ENCODE measurements at regions not wholly inside any gene's neighbourhood (a gene's known extent, or its start where the extent isn't known, plus 50 kb on each side); places are given as distances from the start of the nearest gene placed in this dataset.
A peak's percentile ranks its signal among the peaks of the same experiment; 100 is the strongest.

- Mint-ChIP-seq H3K27ac (no peak overlapping the region), H3K27me3 (ENCODE audit: insufficient read depth, low read depth, poor library complexity) (peaks cover 4% of the 10 kb centered on the region), H3K4me1 (peaks cover 13% of the 10 kb centered on the region), H3K9me3 (peaks cover 9% of the 10 kb centered on the region), H3K4me3 (no peak overlapping the region), H3K36me3 (ENCODE audit: low read depth) (peaks cover 9% of the 10 kb centered on the region; the same call in 2 of the 3 replicates)
- Histone ChIP-seq H3K9me2 (ENCODE audit: insufficient read depth) (no peaks in the 10 kb centered on the region; the same call in 1 of the 2 replicates), H3F3A (replicated peaks; ENCODE audit: low read depth) (no peaks in the 10 kb centered on the region), H3K27ac (ENCODE audit: low read depth) (no peak overlapping the region), H2AFZ (no peak overlapping the region), H3K27me3 (ENCODE audit: insufficient read depth) (peaks cover 7% of the 10 kb centered on the region; the same call in 1 of the 2 replicates), H3K79me2 (replicated peaks; ENCODE audit: insufficient read depth) (no peaks in the 10 kb centered on the region), H3K4me3 (no peak overlapping the region), H3K4me2 (0 out of 2 replicates have a peak overlapping the region, but pooled peaks have one; percentile 50), H3K36me3 (ENCODE audit: insufficient read depth) (peaks cover 5% of the 10 kb centered on the region; the same call in 1 of the 2 replicates), H4K20me1 (replicated peaks; ENCODE audit: insufficient read depth) (no peaks in the 10 kb centered on the region), H3K4me1 (ENCODE audit: insufficient read depth) (peaks cover 11% of the 10 kb centered on the region)
- peak; percentile 53 for DNase-seq (ENCODE audit: low spot score)
- ATAC-seq, result peak; percentile 84
- no peak for TF ChIP-seq EZH2 (IDR thresholded peaks at IDR 0.05; ENCODE audit: low read depth, unreplicated experiment)
- TF ChIP-seq CTCF (conservative IDR thresholded peaks at IDR 0.05; ENCODE audit: low read depth in 2 of 2), result peak in 1 of 2 experiments; percentile 23; a peak in 2 of 4 replicates
Measured at GRCh38 chr6:114569669-114570068, 226.8 kb upstream of the HS3ST5 start.

- Histone ChIP-seq H3K4me2 (no peak overlapping the region), H3K27me3 (ENCODE audit: insufficient read depth) (no peaks in the 10 kb centered on the region), H3K4me3 (no peak overlapping the region), H4K20me1 (replicated peaks; ENCODE audit: insufficient read depth) (no peaks in the 10 kb centered on the region), H3K4me1 (ENCODE audit: insufficient read depth) (no peaks in the 10 kb centered on the region), H3F3A (replicated peaks; ENCODE audit: low read depth) (no peaks in the 10 kb centered on the region), H3K36me3 (ENCODE audit: insufficient read depth) (peaks cover 10% of the 10 kb centered on the region; the same call in 1 of the 2 replicates), H2AFZ (no peak overlapping the region), H3K27ac (ENCODE audit: low read depth) (no peak overlapping the region), H3K9me2 (ENCODE audit: insufficient read depth) (no peaks in the 10 kb centered on the region; the same call in 1 of the 2 replicates), H3K79me2 (replicated peaks; ENCODE audit: insufficient read depth) (no peaks in the 10 kb centered on the region)
- DNase-seq (ENCODE audit: low spot score) (peak; percentile 31), ATAC-seq (no peak)
- no peak overlapping the region for H3K4me3 Mint-ChIP-seq
- peaks cover 20% of the 10 kb centered on the region for H3K9me3 Mint-ChIP-seq
- no peaks in the 10 kb centered on the region for H3K27me3 Mint-ChIP-seq (ENCODE audit: insufficient read depth, low read depth, poor library complexity)
- peaks cover 23% of the 10 kb centered on the region for H3K36me3 Mint-ChIP-seq (ENCODE audit: low read depth)
- TF ChIP-seq REST (IDR thresholded peaks at IDR 0.05; ENCODE audit: unreplicated experiment) (no peak), ZNF462 (CRISPR knock-in tag; IDR thresholded peaks at IDR 0.05) (no peak), ZNF331 (CRISPR knock-in tag; IDR thresholded peaks at IDR 0.05; ENCODE audit: low read depth) (no peak), CTCF (conservative IDR thresholded peaks at IDR 0.05; ENCODE audit: low read depth in 2 of 2) (no peak), NANOG (IDR thresholded peaks at IDR 0.05; ENCODE audit: borderline replicate concordance) (no peak)
- H3K27ac Mint-ChIP-seq, result no peak overlapping the region
- no peaks in the 10 kb centered on the region for H3K4me1 Mint-ChIP-seq
Measured at GRCh38 chr6:114564302-114564933, 221.6 kb upstream of the HS3ST5 start.

Measured in GM23338 (cell line).